Mucosa of stomach (tissue), 1 donor: ENCODE measurements at regions not wholly inside any gene's neighbourhood (a gene's known extent, or its start where the extent isn't known, plus 50 kb on each side); places are given as distances from the start of the nearest gene placed in this dataset.

ENCODE experiments used
- H3K27me3 ChIP-seq: one replicate; pipeline ENCODE4 v1.7.0; 2013; ENCODE audit warnings: mild to moderate bottlenecking, low read length; ENCODE audit not compliant: control insufficient read depth, insufficient read depth
- H3K36me3 ChIP-seq: one replicate; pipeline ENCODE4 v1.7.0; 2013; ENCODE audit warnings: low read length; ENCODE audit not compliant: control insufficient read depth, insufficient read depth
- H3K4me1 ChIP-seq: one replicate; pipeline ENCODE4 v1.7.0; 2013; ENCODE audit warnings: mild to moderate bottlenecking, low read length; ENCODE audit not compliant: control insufficient read depth, insufficient read depth
- H3K4me3 ChIP-seq: one replicate; pipeline ENCODE4 v1.7.0; 2013; ENCODE audit warnings: low read length
- H3K9ac ChIP-seq: one replicate; pipeline ENCODE4 v1.7.0; 2013; ENCODE audit warnings: mild to moderate bottlenecking, low read length, moderate library complexity
- H3K9me3 ChIP-seq: one replicate; pipeline ENCODE4 v1.7.0; 2013; ENCODE audit warnings: mild to moderate bottlenecking, low read length, moderate library complexity; ENCODE audit not compliant: control insufficient read depth
- donor health status: Pancreatic carcinoma.

GRCh38 chr10:3668276-3668965 is 116.6 kb downstream of the KLF6 start:
- peaks cover 7% of the 10 kb centered on the region for H3K4me1 ChIP-seq
- H3K9me3 ChIP-seq = no peaks in the 10 kb centered on the region
- H3K4me3 ChIP-seq = no peak overlapping the region
- H3K27me3 ChIP-seq = peaks cover 5% of the 10 kb centered on the region
- H3K36me3 ChIP-seq = no peaks in the 10 kb centered on the region
- H3K9ac ChIP-seq = no peak overlapping the region

DNA sequence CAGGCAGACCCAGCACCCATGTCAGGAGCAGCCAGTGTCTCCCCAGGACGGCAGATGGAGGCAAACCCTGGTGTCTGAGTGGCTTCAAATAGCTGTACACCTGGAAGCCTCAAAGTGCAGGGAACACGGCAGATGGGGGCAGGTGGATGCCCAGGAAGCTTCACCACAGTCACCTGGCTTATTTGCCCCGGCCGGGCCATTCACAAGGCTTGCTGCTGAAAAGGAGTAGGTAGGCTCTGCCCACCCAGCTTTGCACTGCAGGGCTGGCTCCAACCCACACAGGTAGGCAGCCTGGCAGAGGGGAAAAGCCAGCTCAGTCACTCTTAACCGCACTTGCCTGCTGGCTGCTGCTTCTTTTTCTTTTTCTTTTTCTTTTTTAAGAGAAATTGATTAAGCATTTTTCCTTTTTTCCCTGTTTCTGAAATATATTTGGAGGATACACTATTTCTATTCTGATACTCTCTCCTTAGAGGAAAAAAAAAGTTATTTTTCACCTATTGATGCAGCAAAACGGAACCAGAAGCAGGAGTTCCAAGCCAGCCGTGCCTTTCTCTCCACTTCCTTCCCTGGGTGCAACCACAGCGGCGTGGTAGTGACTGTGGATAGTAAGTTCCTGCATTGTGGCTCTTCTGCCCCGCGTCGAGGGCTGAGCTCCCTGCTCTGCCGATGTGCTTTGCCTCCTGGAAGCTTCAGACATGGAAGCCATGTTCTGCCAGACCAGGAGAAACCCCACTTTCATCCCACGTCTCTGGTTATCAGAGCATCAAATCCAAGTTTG is 118.3 kb downstream of the KLF6 start:
- Histone ChIP-seq H3K9ac (no peak overlapping the region), H3K27me3 (peaks cover 5% of the 10 kb centered on the region), H3K36me3 (no peaks in the 10 kb centered on the region), H3K9me3 (no peaks in the 10 kb centered on the region), H3K4me1 (peaks cover 7% of the 10 kb centered on the region), H3K4me3 (no peak overlapping the region)

DNA sequence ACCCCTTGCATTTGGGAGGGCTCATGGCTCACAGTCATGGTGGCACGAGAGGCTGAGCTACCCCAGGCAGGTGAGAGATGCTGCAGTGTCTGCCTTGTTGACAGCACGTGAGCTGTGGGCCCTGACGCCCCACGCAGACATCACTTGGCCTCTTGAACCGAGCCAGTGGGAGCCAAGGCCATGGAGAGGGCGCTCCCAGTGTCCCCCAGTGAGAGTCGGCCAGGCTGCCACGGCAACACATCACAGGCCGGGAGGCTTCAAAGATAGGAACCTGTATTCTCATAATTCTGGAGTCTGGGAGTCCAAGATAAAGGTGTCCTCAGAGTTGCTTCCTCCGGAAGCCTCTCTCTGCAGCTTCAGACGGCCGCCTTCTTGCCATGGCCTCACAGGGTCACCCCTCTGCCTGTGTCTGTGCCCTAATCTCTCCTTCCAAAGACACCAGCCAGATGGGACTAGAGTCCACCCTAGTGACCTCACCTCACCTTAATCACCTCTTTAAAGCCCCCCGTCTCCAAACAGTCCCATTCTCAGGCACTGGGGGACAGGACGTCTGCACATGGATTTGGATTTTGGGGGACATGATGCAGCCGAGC is 119.6 kb downstream of the KLF6 start:
- Histone ChIP-seq H3K36me3 (no peaks in the 10 kb centered on the region), H3K9ac (no peak overlapping the region), H3K9me3 (no peaks in the 10 kb centered on the region), H3K4me3 (no peak overlapping the region), H3K4me1 (peaks cover 7% of the 10 kb centered on the region), H3K27me3 (peaks cover 5% of the 10 kb centered on the region)

GRCh38 chr10:3662775-3663174 is 122.2 kb downstream of the KLF6 start:
- H3K36me3 ChIP-seq = no peaks in the 10 kb centered on the region
- H3K4me1 ChIP-seq = no peaks in the 10 kb centered on the region
- peaks cover 5% of the 10 kb centered on the region for H3K27me3 ChIP-seq
- H3K4me3 ChIP-seq = no peak overlapping the region
- H3K9me3 ChIP-seq = no peaks in the 10 kb centered on the region
- H3K9ac ChIP-seq = no peak overlapping the region

- Histone ChIP-seq H3K4me3 (no peak overlapping the region), H3K4me1 (no peaks in the 10 kb centered on the region), H3K36me3 (no peaks in the 10 kb centered on the region), H3K9ac (no peak overlapping the region), H3K9me3 (no peaks in the 10 kb centered on the region), H3K27me3 (no peaks in the 10 kb centered on the region)
These were observed 123.7 kb downstream of the KLF6 start for GRCh38 chr10:3661271-3661670.

- Histone ChIP-seq H3K27me3 (no peaks in the 10 kb centered on the region), H3K36me3 (no peaks in the 10 kb centered on the region), H3K9me3 (no peaks in the 10 kb centered on the region), H3K4me3 (no peak overlapping the region), H3K9ac (no peak overlapping the region), H3K4me1 (no peaks in the 10 kb centered on the region)
These were observed 124.3 kb downstream of the KLF6 start for GRCh38 chr10:3660753-3661152.

DNA sequence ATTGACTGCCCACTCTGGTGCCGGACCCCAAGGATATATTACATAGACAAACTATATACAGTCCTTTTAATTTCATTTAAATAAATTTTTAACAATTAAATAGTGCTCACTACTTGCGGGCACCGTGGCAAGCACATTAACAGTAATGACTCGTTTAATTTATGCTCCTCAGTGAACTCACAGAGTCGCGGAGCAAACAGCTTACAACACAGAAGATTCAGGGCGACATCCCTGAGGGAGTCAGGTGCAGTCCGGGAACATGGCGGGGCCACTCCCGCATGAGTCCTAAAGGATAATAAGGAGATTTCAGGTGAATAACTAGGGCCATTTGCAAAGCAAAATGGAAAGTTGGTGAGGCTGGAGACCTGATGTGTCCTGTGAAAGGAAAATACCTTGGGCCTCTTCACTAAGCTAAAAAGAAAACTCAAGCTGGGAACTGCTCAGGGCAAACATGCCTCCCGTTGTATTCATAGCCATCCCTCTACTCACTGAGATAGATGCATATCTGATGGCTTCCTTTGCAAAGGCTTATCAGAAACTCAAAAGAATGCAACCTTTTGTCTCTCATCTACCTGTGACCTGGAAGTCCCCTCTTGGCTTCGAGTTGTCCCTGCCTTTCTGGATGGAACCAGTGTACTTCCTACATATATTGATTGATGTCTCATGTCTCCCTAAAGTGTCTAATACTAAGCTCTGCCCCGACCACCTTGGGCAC is 125.6 kb downstream of the KLF6 start:
- H3K4me3 ChIP-seq = no peak overlapping the region
- no peak overlapping the region for H3K9ac ChIP-seq
- H3K36me3 ChIP-seq = no peaks in the 10 kb centered on the region
- no peaks in the 10 kb centered on the region for H3K4me1 ChIP-seq
- H3K27me3 ChIP-seq = no peaks in the 10 kb centered on the region
- H3K9me3 ChIP-seq = no peaks in the 10 kb centered on the region

DNA sequence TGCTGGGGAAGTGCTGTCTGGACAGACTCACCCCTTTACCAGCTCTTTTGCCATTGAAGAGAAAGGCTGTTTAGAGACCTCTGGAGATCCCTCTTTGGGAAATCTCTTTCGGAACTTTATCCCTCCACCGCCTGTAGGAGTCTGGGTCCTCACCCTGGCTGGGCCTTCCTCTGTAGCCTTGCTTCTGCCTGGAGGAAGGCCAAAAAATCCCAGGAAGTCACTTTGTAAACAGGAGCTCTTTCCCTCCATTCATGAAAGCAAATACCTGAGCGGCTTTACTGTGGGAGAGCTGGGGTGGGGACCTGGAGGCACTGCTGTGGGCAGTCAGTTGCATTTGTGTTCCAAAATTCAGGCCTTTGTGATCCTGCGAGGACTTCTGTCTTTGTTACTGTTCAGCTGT is 126.2 kb downstream of the KLF6 start:
- Histone ChIP-seq H3K9me3 (no peaks in the 10 kb centered on the region), H3K4me1 (no peaks in the 10 kb centered on the region), H3K27me3 (no peaks in the 10 kb centered on the region), H3K9ac (no peak overlapping the region), H3K36me3 (no peaks in the 10 kb centered on the region), H3K4me3 (no peak overlapping the region)

- Histone ChIP-seq H3K9me3 (no peaks in the 10 kb centered on the region), H3K4me3 (no peak overlapping the region)
These were observed 128.8 kb downstream of the KLF6 start for GRCh38 chr10:3656214-3656613.

DNA sequence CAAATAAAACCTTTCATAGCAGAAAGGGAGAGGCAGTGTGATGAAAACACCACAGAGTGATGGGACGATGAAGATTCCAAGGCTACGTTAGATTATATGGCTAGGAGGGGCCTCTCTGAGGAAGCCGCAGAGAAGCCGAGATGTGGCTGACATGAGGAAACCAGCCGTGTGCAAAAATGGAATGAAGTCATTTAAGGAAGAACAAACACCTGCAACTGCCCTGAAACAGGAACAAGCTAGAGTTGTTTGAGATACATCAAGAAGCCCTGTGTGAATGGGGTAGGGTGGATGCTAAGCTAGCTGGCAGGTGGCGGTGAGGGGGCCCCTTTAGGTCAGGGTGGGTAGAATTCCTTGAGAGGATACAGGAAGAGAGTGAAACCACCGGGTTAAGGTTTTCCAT is 129.5 kb downstream of the KLF6 start:
- Histone ChIP-seq H3K9me3 (no peaks in the 10 kb centered on the region), H3K27me3 (no peaks in the 10 kb centered on the region), H3K4me1 (no peaks in the 10 kb centered on the region), H3K9ac (no peak overlapping the region), H3K4me3 (no peak overlapping the region), H3K36me3 (no peaks in the 10 kb centered on the region)

More at GRCh38 chr10:3656214-3656613, 128.8 kb downstream of the KLF6 start:
- H3K4me1 ChIP-seq = no peaks in the 10 kb centered on the region
- H3K27me3 ChIP-seq = no peaks in the 10 kb centered on the region
- no peak overlapping the region for H3K9ac ChIP-seq
- H3K36me3 ChIP-seq = no peaks in the 10 kb centered on the region

DNA sequence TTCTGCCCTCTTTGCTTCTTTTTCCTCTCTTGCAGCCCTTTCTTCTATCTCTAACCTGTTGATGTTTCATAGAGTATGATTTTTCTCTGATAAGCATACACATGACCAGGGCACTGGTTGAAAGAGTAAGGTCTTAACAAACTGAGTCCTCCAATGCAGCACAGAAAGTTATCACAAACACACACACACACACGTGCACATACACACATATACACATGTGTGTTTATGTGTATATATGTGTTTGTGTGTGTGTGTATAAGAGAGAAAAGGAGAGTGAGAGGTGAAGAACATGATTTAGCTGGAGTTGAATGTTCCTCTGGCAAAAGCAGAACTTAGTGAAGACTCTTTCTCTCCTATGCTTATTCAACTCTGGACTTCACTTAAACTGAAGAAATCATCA is 130.0 kb downstream of the KLF6 start:
- no peaks in the 10 kb centered on the region for H3K27me3 ChIP-seq
- H3K4me1 ChIP-seq = no peaks in the 10 kb centered on the region
- no peak overlapping the region for H3K4me3 ChIP-seq
- H3K9ac ChIP-seq = no peak overlapping the region
- H3K36me3 ChIP-seq = no peaks in the 10 kb centered on the region
- no peaks in the 10 kb centered on the region for H3K9me3 ChIP-seq

DNA sequence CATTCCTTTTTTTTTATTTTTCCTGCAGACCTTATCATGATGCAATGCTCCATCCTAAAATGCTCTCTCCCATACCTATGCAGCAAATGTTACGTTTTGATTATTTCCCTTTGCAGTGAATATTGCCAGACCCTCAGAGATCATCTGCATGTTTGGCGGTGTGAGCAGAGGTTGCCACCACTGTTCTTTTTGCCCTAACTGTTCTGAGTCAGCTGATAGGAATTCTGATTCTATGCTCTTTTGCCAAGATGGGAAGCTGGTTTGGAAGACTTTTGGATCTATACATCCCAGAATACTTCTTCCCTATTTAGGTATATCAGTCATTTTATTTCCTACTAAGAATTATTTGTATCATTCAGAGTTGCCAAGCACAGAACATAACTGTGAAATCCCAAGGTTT is 130.5 kb downstream of the KLF6 start:
- H3K4me3 ChIP-seq = no peak overlapping the region
- H3K36me3 ChIP-seq = no peaks in the 10 kb centered on the region
- no peaks in the 10 kb centered on the region for H3K27me3 ChIP-seq
- no peaks in the 10 kb centered on the region for H3K9me3 ChIP-seq
- H3K4me1 ChIP-seq = no peaks in the 10 kb centered on the region
- no peak overlapping the region for H3K9ac ChIP-seq
